Stimulated activated CD8-positive, alpha-beta memory T cell treated with anti-CD3 and anti-CD28 coated beads, Interleukin-2, amount 100 ng/mL, for 1 hour (primary cell): ENCODE measurements at regions not wholly inside any gene's neighbourhood (a gene's known extent, or its start where the extent isn't known, plus 50 kb on each side); places are given as distances from the start of the nearest gene placed in this dataset.

Experiments
- DNase-seq, 2 donors: peaks; one replicate each; pipeline ENCODE4 v3.0.0-alpha.2; 2020; ENCODE audit warnings: low read depth in 2 of 2

DNA sequence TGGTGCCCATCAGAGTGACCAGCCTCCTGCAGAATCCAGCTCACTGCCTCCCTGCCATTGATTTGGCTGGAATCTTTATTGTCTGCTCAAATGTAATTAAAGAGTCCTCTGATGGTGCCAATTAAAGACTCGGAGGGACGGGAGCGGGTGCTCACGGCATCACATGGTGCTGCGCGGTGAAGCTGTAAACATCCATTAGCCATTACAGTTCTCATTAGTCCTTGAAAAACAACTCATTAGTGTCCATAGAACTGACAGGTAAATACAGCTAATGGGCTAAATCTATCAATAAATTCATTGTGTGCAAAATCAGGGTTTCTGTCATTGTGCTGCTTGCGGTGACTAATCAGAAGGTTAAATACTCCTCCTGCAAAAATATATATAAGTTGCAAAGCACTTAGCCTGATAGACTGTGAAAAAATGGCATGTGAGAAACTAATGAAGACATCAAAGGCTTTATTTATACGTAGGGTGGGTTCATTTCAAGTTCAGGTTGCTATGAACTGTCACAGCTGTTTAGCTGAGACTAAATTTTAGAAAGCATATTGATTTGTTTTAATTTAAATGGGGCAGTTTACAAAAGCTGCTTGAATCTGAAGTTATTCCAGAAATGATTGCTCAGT is 289.8 kb upstream of the POU3F1 start:
- no peak for DNase-seq

DNA sequence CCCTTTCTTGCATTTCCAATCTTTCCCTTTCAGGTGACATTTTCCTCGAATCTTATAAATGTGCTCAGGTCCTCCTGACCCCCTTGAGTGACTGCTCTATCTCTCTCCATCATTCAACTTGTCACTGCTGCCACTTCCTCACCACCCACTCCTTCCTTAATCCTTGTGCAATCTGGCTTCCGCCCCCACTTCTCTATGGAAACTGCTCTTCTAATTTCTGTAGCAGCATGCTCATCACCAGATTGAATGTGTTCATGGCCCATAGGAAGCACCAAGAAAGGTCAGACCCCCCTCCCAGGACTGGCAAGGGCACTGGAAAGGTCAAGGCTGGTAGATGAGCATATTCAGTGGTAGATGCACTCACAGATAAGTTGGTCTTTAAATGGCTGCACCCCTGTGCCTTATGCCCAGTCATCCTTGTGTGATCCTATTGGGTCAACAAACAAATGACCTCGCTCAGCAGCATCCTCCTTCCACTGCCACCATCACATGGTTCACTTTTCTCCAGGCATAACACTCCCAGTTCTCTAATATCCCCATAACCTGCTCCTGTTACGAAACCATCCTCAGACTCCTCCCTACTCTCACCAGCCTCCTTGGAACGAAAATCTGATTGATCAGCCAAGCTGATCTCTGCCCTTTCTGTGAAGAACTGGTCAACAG is 288.5 kb upstream of the POU3F1 start:
- DNase-seq, result no peak

DNA sequence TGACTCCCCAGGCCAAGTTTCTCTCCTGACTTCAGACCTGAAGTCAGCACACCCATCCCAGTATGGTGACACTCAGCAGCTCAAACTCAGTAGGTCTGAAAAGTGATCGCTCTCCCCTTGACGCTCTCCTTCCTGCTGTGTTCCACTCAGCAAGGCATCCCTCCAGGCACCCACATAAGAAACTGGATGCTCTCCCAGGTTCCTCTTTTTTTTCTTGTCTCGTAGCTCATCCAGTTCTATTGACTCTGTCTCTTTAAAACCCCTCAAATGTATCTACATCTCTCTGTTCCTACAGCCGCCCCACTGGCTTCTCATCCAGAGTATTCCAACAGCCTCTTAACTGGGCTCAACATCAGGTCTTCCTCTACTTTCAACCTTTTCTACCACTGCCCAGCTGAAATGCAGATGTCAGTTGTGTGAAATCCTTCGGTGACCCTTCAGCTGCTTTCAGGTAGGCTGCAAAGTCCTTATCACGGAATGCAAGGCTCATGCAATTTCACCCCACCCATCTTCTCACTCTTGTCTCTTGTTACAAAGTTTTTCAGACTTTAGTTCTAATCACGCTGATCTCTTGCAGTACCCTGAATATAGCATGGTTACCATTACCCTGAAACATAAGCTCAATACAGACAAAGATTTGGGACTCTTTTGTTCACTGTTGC is 286.2 kb upstream of the POU3F1 start:
- DNase-seq, result no peak

DNA sequence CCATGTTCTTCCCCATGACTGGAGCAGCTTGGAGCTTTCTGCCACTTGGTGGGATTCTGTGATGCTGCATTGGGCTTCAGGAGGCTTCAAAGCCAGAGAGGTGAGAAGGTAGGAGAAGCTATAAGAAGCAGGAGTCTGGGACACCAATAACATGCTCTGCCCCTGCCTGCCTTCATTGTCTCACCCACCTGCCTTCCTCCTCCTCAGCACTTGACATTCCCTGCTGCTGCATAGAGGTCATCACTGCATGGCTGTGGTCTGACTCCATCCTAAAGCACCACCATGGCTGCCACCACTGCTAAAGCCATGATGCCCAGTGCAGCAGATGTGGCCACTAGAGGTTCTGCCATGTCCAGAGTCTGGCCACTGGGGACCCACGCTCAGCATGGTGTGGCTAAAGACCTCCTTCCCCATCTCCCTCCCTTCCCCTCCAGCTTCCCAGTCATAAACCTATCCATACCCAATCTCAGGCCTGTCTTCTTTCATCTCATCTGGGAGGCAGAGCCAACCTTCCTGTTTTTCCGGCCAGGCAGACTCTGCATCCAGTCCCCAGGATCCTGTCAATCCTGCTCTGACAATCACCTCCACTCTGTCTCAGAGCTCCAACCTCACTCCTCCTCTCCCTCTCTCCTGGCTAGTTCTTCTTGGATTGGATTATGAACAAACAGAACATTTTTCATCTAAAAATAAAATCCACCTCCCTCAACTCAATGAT is 285.1 kb upstream of the POU3F1 start:
- no peak for DNase-seq

DNA sequence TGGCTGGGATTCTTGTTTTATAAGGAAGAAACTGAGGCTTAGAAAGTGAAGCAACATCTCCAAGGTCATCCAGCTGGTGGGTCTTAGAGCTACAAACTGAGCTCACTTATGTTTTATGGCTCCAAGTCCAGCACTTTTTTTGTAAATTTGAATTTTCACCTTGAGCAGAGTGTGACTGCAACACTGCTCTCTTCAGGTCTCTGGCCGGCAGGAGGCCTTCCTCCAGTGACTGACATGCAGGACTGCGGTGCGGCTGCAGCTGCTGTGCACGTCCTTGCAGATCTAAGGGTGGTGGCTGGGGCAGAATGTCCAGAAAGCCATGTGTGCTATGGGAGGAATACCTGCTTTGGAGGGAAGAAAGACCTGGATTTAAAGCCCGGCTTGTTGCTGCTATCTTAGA is 284.2 kb upstream of the POU3F1 start:
- no peak for DNase-seq

DNA sequence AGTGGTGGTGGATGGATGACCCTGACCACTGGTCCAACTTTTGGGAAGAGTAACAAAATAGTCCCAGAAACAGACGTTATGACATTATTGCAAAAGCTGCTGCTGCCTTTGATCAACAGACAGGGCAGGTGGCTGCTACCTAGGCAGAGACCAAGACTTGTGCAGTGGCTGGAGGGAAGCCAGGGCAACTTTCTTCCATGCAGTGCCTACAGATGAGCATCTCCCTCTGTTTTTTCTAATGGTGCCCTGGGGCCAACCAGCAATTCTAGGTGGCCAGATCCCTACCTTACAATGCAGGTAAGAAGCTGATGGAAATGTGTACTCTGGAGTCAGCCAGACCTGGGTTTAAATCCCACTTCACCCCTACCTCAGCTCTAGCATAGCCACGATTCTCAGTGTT is 283.1 kb upstream of the POU3F1 start:
- DNase-seq, result no peak

DNA sequence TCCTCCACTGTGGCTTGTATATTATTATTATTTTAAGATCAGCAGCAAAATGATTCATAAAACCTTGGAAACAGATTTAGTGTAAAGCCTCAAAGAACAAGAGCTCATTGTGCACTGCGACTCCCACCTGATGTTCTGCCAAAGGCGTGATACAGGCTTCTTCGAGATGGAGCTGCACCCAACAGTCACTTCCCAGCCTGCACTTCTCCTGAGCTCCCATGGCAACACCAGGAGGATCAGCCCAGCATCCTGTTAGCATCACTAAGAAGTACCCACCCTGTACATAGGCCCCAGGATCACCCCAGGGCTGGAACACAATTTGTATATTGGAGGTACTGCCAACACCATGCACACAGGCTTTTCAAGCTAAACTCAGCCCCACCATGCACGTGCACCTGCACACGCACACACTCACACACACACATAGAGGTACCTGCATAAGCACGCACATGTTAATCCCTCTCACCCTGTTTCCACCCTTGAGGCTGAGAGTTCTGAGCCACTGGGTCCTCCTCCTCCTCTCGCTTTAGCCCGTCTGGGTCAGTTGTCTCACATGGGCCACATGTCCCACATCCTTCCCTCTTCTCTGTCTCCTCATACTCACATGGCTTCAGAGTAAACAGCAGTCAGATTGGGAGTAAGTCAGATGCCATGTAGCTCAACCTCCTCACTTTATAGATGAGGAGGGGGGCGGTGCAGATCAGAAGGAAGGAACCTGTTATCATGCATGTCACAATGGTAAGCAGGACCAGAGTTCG is 281.9 kb upstream of the POU3F1 start:
- DNase-seq, result no peak

DNA sequence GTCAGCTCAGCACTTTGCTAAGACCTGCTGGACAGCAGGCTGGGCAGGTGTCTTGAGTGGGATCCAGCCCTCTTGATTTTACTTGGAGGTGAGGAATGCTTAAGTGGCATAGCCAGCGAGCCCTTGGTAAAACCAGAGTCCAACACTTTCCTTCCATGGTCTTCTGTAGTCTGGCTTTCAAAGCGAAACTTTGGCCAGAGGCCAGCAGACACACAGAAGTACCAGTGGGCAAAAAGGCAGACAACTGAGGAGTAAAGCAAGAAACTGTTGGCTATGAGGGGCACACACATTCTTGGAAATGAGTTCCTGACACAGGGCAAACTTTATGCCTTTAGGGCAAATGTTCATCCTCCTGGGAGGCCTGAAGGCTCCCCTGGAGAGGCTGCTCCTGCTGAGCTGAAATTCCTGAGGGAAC is 281.0 kb upstream of the POU3F1 start:
- DNase-seq, result no peak

DNA sequence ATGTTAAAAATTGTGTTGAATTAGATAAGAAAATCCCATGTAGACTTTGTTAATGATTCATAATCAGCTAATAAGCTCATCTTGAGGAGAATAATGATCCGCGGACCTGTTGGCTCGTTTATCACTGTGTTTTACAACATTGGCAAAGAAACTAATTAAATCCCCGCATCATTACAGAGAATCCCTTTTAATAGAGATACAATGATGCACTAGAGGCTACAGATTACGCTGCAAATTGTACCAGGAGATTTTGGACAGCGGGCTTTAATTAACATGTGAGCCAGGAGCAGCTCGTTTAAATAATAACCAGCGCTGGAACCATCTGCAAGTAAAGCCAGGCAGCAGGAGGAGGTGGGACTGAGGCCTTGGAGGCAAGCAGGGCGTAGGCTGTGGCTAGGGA is 280.3 kb upstream of the POU3F1 start:
- DNase-seq, result no peak

DNA sequence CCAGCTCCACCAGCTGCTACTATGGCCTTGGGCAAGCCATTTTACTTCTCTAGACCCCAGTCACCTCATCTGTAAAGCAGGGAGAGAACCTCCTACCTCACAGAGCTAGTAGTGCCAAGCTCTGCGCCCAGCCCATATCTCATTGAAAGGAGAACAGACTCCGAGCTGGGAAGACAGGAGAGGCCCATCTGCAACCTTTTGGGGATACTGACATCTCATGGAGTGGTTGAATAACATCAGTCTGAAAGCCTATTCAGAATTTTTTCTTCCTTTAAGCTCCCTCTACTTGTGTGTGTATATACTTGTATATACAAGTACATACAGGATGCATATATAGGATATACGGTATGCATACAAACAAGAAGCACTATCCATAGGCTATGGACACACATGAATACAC is 279.5 kb upstream of the POU3F1 start:
- DNase-seq, result no peak

DNA sequence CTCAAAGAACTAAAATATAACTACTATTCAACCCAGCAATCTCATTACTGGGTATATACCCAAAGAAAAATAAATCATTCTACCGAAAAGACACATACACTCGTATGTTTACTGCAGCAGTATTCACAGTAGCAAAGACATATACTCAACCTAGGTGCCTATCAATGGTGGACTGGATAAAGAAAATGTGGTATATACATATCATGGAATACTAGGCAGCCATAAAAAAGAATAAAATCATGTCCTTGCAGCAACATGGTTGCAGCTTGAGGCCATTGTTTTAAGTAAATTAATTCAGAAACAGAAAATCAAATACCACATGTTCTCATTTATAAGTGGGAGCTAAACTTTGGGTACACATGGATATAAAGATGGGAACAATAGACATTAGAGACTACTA is 266.2 kb upstream of the POU3F1 start:
- no peak for DNase-seq

DNA sequence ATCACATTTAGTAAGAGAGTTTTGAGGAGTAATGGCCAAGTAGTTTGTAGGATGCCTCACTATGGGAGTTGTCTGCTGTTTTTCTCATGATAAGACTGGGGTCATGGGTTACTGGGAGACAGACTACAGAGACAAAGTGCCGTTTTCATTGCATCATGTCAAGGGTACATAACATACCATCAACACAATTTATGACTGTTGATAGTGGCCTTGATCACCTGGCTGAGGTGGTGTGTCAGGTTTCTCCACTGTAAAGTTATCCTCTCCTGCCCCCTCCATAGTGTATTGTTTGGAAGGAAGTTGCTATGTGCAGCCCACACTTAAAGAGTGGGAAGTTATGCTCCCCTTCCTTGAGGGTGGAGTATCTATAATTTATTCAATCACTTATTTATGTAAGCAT is 263.5 kb upstream of the POU3F1 start:
- DNase-seq, result no peak

DNA sequence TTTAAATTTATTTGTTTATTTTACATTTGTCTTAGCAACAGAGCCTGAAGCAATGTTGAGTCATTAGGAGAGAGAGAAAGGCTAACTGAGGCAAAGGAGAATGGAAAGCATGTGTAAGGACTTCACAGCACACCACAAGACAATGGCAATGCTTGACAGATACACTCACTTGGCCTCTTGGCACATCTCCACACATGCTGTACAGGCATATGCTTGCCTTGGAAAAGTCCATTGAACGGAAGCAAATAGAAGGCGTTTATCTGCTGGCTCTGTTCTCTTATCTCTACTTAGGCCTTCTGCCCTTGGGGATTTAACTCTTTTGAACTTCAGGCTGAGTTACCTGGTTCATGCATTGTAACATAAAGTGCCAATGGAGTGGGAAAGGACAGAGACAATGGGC is 262.2 kb upstream of the POU3F1 start:
- DNase-seq, result no peak

DNA sequence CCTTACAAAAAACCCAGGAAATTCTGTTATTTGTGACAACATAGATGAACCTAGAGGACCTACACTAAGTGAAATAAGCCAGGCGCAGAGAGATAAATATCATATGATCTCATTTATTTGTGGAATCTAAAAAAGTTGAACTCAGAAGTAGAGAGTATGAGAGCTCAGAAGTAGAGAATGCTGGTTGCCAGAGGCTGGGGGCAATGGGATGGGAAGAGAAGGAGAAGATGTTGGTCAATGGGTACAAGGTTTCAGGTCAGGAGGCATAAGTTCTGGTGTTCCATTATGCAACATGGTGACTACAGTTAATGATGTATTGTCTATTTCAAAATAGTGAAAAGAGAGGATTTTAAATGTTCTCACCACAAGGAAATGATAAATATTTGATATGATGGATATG is 259.1 kb upstream of the POU3F1 start:
- no peak for DNase-seq

DNA sequence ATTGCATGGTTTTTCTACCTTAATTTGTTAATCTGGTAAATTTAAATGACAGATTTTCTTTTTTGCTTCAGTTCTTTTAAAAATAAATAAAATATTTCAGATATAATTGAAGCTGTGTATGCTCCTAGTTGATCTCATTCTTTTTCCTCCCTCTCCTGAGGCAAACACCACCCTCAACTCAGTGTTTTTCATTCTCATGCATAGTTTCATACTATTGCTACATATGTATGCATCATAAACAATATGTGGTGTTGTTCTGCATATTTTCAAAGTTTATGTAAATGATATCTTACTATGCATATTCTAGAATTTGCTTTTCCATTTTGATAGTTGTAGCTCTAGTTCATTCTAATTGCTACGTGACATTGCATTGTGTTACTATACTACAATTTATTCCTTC is 257.2 kb upstream of the POU3F1 start:
- no peak for DNase-seq

DNA sequence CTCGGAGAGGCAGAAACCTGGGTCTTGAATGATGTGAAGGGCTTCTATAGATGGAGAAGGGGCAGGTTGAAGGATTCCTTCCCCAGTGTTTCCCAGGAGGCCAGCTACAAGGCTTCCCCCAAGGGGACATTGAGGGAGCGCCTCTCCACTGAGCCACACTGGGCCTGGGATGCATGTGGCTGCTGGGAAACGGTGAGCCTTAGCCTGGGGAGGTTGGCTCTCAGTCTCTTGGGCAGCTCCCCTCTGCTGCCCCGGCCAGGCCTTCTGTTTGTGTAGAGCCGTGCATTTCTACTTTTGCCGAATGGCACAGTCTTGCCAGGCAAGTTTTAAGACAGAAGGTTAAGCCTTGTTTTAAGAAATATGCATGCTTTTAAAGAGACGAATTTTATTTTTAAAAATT is 254.4 kb upstream of the POU3F1 start:
- DNase-seq, result no peak

DNA sequence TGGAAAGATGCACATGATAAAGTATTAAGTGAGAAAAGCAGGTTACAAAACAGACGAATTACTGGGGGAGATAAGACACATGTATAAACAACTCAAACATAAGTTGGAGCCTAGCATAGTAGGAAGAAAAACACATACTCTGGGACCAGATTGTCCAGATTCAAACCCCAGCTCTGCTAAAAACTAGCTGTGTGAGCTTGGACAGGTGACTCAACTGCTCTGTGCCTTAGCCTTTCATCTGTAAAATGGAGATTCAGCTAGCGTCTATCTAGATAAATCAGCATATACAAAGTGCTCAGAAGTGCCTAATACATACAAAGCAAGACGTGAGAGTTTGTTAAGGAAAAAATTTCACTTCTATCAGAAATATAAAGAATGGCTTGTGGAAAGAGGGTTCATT is 254.0 kb upstream of the POU3F1 start:
- DNase-seq, result no peak

DNA sequence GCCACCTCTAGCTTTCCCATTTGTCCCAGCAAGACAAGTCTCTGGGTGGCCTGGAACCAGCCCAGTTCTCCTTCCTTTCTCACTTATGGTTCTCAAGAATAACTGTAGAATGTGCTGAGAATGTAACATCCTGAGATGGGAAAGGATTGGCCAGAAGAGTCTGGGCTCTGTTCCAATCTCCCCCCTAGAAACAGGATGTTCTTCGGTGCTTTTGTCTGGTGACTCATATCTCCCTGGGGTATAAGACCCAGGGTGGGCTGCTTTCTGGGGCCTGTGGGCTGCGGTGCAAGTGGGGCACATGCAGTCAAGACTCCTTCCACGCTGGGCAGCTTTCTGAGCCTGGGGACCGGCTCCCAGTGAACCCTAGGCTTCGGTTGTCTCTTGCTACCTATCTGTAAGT is 251.2 kb upstream of the POU3F1 start:
- DNase-seq, result no peak

DNA sequence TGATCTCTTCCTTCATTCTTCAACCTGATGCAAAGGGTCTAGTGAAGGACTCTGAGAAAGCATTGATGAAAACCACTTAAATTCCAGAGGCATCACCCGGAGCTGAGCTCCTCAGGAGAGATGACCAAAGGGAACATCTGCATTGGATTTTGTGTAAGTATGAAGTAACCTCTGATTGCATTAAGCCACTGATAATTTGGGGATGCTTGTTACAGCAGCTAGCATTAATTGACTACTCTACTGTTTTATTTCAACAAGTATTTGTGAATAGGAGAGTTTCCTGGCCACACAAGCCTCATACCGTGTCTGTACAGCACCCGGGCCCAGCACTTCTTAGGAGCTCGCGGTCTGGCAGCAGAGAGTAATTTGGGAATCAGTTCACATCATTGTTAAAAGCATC is 250.7 kb upstream of the POU3F1 start:
- DNase-seq, result no peak

DNA sequence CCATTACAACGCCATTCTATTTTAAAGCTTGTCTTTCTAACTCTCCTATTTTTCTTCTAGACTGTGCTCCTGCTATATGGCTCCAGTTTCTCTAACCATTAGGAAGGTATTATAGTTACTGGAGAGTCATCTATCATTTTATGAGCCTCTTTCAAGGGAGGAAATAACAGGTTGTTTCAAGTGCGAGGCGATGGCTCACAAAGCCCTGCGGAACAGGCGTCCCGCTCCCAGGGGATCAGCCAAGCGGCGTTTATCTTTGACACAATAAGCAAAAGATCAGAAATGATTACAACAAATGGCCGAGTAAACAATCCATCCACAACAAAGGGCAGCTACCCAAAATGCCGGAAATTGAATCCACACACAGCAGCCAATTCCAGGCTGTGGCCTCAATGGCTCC is 249.5 kb upstream of the POU3F1 start:
- DNase-seq, result no peak

DNA sequence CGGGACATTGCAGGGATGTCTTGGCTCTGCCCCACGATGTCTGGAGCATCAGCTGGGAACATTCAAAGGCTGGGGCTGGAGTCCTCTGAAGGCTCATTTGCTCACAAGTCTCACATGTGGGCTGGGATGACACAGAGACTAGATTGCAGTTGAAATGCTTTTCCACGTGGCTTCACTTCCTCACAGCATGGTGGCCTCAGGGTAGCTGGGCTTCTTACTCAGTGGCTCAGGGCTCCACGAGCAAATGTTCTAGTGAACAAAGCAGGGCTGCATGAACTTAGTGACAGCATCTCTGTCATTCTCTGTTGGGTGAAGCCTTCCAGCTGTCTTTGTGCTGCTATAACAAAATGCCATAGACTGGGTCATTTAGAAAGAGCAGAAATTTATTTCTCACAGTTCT is 247.0 kb upstream of the POU3F1 start:
- no peak for DNase-seq

DNA sequence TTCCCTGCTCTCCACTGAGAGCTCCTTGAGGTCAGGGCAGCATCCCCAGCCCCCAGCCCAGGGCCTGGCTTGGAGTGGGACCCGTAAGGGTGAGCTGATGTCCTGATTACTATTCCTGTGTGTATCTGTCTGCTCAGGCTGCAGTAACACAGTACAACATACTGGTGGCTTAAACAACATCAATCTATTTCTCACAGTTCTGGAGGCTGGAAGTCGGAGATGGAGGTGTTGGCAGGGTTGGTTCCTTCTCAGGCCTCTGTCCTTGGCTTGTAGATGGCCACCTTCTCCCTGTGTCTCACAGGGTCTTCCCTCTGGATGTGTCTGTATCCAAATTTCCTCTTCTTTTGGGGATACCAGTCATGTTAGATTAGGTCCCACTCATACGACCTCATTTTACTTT is 246.4 kb upstream of the POU3F1 start:
- no peak for DNase-seq
